Breast epithelium (tissue), 3 donors: ENCODE measurements at regions not wholly inside any gene's neighbourhood (a gene's known extent, or its start where the extent isn't known, plus 50 kb on each side); places are given as distances from the start of the nearest gene placed in this dataset.

Source experiments
- POLR2AphosphoS5 ChIP-seq, 3 donors: sonication (generic); formaldehyde crosslinking; IDR thresholded peaks; one replicate each; pipeline ENCODE4 v1.6.1; 2017; ENCODE audit warnings: antibody characterized with exemption in 3 of 3
- TF ChIP-seq, protein P1 (sequence below), 3 donors: fragments of 450-650 bp; IDR thresholded peaks; one replicate each; pipeline ENCODE4 v1.5.1; 2016 to 2017; ENCODE audit warnings: antibody characterized with exemption in 3 of 3, mild to moderate bottlenecking in 3 of 3, moderate library complexity in 3 of 3

DNA sequence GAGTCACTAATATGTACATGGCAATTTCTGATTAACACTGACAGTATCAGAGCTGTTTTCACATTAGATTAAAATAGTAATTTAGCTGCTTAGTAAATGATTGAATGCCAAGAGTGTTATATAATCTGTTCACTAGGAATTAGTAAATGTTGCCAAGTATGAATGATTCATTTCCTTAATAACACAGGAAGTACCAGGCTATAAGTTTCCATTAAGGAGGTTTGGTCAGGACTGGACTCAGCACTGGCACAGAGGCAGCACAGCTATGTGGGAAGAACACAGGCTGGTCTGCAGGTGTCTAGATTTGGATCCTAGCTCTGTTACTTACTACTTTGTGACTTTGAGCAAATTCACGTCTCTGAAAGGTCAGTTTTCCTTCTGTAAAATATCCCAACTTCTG, 97.2 kb downstream of the TDRD15 start:
- TF ChIP-seq, protein P1, sequence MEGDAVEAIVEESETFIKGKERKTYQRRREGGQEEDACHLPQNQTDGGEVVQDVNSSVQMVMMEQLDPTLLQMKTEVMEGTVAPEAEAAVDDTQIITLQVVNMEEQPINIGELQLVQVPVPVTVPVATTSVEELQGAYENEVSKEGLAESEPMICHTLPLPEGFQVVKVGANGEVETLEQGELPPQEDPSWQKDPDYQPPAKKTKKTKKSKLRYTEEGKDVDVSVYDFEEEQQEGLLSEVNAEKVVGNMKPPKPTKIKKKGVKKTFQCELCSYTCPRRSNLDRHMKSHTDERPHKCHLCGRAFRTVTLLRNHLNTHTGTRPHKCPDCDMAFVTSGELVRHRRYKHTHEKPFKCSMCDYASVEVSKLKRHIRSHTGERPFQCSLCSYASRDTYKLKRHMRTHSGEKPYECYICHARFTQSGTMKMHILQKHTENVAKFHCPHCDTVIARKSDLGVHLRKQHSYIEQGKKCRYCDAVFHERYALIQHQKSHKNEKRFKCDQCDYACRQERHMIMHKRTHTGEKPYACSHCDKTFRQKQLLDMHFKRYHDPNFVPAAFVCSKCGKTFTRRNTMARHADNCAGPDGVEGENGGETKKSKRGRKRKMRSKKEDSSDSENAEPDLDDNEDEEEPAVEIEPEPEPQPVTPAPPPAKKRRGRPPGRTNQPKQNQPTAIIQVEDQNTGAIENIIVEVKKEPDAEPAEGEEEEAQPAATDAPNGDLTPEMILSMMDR (IDR thresholded peaks at IDR 0.05), result no peak
- no peak for TF ChIP-seq POLR2AphosphoS5 (IDR thresholded peaks at IDR 0.05)
